GM12873 (cell line): ENCODE measurements at regions not wholly inside any gene's neighbourhood (a gene's known extent, or its start where the extent isn't known, plus 50 kb on each side); places are given as distances from the start of the nearest gene placed in this dataset.

Experiments
- CTCF ChIP-seq: IDR thresholded peaks from 2 replicates; pipeline ENCODE4 v1.5.1; 2012; ENCODE audit warnings: low read depth, mild to moderate bottlenecking, moderate library complexity, low read length, control low read depth; ENCODE audit not compliant: insufficient read depth; ENCODE audit errors: missing control alignments

DNA sequence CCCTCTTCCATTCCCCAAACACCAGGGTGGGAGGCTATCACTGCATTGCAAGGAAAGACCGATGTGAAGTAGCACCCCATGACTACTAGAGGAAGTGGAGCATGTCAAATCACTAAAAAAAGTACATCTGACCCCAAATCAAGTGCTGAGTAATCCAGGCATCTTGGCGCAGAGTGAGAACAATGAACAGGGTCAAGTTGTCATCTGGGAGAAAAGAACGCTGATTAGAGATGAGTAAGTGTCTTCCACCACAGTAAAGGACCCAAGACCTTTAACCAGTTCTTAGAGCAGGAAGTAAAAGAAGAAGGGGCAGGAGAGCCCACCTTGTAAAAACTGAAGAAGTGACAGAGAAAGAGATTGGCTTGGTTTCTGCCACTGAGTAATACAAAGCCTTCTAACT is 75.0 kb upstream of the RAD23B start:
- TF ChIP-seq CTCF, result no peak

GRCh38 chr9:107210775-107211174 is 72.3 kb upstream of the RAD23B start:
- TF ChIP-seq CTCF, result no peak

DNA sequence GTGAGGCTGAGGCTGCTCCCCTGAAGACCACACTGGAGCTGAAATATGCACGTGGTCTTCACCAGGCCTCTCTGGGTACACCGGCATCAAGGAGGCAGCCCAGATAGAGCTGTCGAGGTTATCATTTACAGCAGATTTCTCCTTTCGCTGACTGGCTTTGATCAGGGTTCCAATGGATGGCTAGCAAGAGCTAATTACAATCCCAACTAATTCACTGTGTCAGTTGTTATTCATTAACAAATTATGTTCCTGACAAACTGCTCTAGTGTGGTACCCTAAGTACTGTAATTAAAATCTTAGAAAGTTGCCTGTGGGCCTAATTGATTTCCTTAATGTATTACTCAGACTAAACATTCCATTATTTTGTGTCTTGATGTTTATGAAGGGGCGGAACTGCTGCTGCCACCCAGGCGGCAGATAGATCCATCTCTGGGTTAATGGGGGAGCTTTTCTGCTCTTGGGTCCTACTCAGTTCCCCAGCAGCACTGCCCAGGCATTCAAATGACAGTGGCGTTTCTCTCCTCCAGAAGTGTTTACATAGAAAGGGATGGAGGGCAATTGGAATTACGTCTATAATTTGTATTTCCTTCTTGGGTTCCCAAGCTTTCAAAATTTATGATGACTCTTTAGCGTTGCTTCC is 71.7 kb upstream of the RAD23B start:
- TF ChIP-seq CTCF, result no peak

DNA sequence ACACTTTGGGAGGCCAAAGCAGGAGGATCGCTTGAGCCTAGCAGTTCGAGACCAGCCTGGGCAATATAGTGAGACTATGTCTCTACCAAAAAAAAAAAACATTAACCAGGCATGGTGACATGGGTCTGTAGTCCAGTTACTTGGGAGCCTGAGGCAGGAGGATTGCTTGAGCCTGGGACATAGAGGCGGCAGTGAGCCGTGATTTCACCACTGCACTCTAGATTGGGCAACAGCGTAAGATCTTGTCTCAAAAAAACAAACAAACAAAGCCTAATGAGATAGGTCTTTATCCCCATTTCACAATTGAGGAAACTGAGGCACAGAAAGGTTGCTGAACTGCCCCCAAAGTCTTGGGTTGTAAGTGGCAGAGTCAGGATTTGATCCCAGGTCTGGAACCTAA is 70.5 kb upstream of the RAD23B start:
- no peak for TF ChIP-seq CTCF

DNA sequence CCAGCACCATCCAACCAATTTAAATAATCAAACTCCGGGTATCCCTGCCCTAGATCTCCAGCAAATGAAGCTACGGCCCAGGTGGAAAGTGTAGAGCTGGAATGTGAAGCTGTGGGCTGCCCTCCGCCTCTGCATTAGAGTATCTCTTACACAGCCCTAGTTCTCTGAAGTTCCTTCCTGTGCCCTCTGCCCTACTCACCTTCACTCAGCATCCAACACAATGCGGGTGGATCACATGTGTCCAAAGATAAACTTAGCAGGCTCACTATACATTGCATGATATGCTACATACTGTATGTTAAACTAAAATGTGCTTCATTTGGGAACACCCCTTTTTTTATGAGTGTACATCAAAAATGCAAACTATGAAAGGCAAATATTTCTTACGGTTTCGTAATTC is 70.0 kb upstream of the RAD23B start:
- no peak for TF ChIP-seq CTCF

DNA sequence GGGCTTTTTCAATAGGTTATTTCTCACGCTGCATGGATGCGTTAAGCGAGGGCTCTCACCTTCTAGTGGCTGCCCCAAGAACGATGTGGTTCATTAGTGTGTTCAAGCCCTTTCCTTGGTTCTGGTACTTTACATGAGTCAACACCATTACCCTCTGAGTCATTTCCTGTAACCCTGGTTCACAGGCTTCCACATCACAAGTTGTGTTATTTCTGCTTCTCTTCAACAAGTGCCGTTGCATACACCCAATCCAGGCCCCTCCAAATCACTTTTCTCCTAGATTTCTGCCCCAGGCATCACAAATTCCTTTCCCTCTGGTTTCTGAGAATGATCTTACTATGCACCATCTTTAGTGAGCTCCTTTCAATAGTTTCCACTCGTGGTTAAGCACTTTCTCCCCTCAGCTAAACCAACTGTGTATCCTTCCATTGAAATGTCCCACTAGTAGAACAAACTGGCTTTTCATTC is 69.5 kb upstream of the RAD23B start:
- no peak for TF ChIP-seq CTCF

DNA sequence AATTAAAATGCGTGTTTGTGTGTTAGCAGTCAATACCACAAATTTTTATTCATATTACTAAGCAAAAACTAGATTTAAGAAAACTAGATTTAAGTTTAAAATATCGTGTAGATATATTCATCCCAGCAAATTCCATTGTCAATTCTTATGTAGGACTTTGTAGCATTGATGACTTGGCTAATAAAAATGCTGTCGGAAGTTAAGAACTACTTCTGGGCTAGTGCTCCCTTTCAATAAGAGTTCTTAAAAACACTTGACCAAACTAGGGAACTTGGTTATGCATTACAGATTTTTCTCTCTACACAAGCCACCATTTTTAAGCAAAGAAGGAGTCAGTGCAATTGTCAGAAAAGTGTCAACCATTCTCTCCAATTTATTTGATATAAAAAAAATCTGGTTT is 68.7 kb upstream of the RAD23B start:
- TF ChIP-seq CTCF, result no peak
